Renal cortex interstitium (tissue), 11 donors: ENCODE measurements at regions not wholly inside any gene's neighbourhood (a gene's known extent, or its start where the extent isn't known, plus 50 kb on each side); places are given as distances from the start of the nearest gene placed in this dataset.

ENCODE experiments used
- DNase-seq, 11 donors: peaks; one replicate each; pipeline ENCODE4 v3.0.0-alpha.2; 2013; ENCODE audit warnings: low read depth in 9 of 11, low spot score in 4 of 11; ENCODE audit errors: extremely low read depth in 1 of 11

- DNase-seq = no peak
These were observed 146.8 kb upstream of the B3GAT2 start for GRCh38 chr6:71103641-71104040.

- DNase-seq = no peak
These were observed 149.4 kb upstream of the B3GAT2 start for GRCh38 chr6:71106276-71106675.

DNA sequence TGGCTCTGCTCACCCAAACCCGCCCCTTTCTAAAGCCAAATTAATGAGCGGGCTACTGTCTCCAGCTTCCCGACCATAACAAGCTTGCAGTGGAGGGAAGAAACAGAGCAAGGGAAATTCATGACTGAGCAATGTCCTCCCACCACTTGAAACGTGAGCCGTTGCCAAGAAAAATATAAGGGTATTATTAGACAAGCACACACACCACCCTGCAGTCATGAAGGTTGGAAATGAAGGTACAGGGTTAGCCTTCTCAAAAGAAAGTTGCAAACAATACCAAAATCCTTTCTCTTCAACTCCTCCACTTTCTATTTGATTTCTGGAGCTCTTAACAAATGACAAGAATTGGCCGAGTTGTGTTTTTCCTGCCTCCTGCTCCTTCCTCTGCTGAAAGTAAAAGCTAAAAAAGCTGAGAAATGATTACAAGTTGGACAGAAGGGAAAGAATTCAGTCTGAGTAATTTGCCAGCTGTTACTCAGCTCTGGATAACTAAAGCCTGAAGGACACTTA, 151.1 kb upstream of the B3GAT2 start:
- peak; percentile 37 to 78 (median 59) for DNase-seq

GRCh38 chr6:71114544-71114943, 157.7 kb upstream of the B3GAT2 start:
- no peak for DNase-seq

DNA sequence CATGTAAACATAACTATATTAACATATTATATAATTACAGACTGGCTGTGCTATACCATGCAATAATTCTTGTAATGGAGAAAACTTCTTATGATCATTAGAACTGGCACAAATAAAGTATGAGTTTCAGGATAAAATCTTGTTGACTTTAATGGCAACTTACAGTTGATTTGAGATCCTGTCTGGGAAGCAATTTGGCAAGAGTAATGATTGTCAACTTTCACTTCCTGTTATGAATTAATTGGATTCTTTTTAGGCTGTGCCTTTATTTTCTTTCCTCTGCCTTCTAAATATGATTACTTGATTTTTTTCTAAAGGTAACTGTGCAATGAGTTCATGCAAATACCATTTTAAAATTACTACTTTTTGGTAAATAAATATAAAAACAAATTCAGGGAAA, 158.1 kb upstream of the B3GAT2 start:
- DNase-seq = no peak

DNA sequence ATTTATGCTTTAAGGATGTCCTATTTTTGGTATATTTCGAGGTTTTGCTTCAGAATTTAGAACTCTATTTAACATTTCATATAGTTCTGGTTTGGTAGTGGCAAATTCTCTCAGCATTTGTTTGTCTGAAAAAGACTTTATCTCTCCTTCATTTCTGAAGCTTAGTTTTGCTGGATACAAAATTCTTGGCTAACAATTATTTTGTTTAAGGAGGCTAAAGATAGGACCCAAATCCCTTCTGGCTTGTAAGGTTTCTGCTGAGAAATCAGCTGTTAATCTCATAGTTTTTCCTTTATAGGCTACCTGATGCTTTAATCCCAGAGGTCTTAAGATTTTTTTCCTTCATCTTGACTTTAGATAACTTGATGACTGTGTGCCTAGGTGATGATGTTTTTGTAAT, 162.7 kb upstream of the B3GAT2 start:
- no peak for DNase-seq

DNA sequence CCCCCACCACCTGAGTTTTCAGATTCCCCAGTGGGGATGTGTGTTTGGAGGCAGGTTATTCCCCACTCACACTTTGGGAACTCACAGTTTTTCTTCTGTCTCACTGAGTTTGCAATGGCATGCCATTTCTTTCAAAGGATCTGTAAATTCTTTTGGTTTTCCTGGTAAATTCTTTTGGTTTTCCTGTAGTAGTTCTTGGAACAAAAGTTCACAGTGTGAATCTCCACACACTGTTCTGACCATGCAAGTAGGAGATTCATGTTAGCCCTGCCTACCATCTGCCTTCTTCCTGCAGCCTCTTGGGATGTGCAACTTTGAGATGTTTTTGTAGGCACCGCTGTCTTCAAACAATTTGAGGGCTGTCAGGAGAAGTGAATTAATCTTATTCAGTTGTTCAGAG, 165.6 kb upstream of the OGFRL1 start:
- DNase-seq = no peak

GRCh38 chr6:71124340-71124739, 164.3 kb upstream of the OGFRL1 start:
- DNase-seq = no peak

DNA sequence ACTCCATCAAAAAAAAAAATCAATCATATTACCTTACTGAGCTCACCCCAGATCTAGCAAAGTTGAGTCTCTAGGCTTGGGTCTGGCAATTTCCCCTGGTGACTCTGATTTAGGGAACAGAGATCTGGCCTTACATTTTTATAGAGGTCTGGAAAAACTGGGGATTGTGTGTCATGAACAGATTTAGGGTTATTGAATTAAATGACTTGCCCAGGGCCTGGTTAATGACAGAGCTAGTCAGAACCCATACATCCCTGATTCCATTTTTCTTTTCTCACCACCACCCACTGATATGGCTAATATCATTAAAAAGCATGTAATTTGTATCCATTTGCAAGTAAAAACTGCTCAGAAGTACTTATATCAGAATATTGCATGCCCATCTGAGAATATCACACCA, 163.4 kb upstream of the OGFRL1 start:
- no peak for DNase-seq

GRCh38 chr6:71126506-71126905, 162.1 kb upstream of the OGFRL1 start:
- DNase-seq = no peak

- no peak for DNase-seq
These were observed 161.2 kb upstream of the OGFRL1 start for GRCh38 chr6:71127374-71127773.

GRCh38 chr6:71130277-71130676, 158.3 kb upstream of the OGFRL1 start:
- no peak for DNase-seq

GRCh38 chr6:71134929-71135642, 153.5 kb upstream of the OGFRL1 start:
- DNase-seq = no peak

- no peak for DNase-seq
These were observed 150.6 kb upstream of the OGFRL1 start for GRCh38 chr6:71137973-71138372.

DNA sequence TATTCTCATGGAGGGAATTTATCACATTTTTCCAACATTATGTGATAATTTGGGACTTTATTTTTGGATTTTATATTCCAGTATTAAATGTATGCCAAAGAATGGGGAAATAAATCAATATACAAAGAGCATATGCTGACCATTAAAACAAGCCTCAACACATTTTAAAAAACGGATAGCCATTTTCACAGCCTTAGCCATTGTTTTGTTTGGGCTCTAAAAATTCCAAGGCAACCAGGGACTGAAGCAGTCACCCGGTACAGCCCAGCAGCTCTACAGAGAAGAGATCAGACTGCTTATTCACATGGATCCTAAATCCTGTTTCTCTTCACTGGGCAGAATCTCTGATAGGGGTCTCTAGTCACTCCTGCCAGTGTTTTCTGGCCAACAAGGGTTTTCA, 150.2 kb upstream of the OGFRL1 start:
- DNase-seq = peak in 1 of 11 donors; percentile 3

DNA sequence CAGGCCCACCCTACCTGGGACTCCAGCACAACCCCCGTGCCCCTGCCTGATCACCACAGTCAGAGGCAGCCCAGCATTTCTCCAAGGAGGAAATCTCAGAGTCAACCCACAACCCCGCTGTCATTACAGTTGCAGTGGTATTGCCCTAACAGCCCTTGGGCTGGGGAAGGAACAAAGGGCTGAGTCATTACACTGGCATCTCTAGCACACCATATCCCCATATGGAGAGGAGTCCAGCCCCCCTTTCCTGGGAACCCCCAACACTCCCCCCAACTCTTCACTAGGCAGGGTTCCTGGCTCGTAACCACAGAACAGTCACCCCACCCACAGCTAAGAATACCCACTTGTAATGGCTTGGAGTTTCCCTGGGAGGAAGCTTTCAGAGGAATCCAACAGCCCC, 149.4 kb upstream of the OGFRL1 start:
- DNase-seq = no peak

DNA sequence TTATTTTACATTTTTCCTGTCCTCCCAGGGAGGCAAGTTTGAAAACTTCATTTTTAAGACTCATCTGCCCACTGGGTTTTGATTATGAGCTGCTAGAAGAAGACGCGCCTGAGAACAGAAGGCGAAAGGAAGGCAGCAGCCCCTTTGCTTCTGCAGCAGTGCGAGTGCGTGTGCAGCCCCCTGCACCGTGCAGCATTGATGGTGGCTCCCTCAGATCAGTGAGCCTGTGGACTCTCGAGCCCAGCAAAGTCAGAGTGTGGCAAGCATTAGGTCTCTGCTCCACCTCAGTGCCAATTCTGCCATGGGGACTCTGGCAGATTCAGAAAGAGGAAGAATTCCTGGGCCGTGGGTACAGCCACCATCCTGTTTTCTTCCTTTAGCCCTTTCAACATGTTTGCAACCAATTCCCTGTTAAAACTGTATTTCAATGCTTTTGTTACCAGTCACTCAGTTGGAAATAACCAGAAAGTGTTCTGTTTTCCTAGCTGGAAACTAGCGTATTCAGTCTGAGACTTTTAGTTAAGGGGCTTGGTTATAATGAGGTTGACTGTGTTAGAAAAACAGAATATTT, 134.8 kb upstream of the OGFRL1 start:
- DNase-seq = no peak

DNA sequence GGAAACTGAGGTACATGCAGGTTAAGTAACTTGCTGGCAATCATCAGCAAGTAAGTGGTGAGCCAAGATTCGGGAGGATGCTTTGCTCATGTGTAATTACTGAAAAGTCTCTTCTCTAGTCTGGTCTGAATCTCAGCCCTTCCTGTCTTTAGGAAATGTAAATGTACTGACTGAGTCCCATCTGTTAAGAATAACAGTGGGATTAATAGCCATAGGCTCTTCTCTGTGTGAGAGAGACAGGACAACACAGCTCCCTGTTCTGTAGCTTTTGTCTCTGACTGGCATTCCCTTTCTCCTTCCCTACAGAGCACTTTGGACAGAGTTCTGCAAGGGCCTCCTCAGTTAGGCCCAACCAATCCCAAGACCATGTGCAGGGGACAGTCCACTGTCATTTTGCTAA, 131.3 kb upstream of the OGFRL1 start:
- no peak for DNase-seq

DNA sequence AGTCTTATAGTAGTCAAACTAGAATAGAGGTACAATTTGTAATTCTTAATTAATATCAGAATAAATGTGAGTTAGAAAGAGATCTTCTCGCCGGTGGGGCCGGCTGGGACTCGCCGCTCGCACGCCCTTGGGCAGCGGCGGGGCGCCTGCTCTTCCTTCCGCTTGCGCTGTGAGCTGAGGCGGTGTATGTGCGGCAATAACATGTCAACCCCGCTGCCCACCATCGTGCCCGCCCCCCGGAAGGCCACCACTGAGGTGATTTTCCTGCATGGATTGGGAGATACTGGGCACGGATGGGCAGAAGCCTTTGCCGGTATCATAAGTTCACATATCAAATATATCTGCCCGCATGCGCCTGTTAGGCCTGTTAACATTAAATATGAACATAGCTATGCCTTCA, 123.7 kb upstream of the OGFRL1 start:
- DNase-seq = no peak

GRCh38 chr6:71168233-71168765, 120.3 kb upstream of the OGFRL1 start:
- DNase-seq = no peak
